HL-60 (cell line): ENCODE measurements at regions not wholly inside any gene's neighbourhood (a gene's known extent, or its start where the extent isn't known, plus 50 kb on each side); places are given as distances from the start of the nearest gene placed in this dataset.

ENCODE experiments used
- GABPA ChIP-seq: IDR thresholded peaks from 2 replicates; pipeline ENCODE4 v1.6.1; 2012; ENCODE audit warnings: low read depth
- POLR2AphosphoS5 ChIP-seq: IDR thresholded peaks from 2 replicates; pipeline ENCODE4 v1.6.1; 2012; ENCODE audit warnings: low read depth
- TF ChIP-seq, protein P1 (sequence below): IDR thresholded peaks from one replicate; pipeline ENCODE4 v1.5.1; 2011; ENCODE audit warnings: low read length, control low read depth, inconsistent platforms; ENCODE audit not compliant: insufficient read depth
- TF ChIP-seq, protein P2 (sequence below): IDR thresholded peaks from 2 replicates; pipeline ENCODE4 v1.6.1; 2012; ENCODE audit warnings: low read depth; ENCODE audit not compliant: insufficient replicate concordance

DNA sequence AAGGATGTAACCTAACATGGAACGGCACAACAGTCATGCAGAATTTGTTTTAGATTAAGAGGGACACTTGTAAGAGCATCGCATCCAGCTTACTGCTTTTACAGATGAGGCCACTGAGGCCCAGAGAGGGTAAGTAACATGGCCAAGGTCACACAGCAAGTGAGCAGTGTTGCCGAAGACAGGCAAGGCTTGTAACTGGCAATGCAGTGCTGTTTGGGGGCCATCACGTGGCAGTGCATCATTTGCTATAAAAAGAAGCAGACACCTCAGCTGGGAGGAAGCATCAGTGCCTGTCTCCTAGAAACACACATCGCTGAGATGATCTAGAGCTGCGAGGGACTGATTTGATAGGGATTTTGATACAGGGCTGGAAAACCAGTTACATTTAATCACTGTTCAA lies 108.2 kb upstream of the PROK2 start:
- TF ChIP-seq, protein P1, sequence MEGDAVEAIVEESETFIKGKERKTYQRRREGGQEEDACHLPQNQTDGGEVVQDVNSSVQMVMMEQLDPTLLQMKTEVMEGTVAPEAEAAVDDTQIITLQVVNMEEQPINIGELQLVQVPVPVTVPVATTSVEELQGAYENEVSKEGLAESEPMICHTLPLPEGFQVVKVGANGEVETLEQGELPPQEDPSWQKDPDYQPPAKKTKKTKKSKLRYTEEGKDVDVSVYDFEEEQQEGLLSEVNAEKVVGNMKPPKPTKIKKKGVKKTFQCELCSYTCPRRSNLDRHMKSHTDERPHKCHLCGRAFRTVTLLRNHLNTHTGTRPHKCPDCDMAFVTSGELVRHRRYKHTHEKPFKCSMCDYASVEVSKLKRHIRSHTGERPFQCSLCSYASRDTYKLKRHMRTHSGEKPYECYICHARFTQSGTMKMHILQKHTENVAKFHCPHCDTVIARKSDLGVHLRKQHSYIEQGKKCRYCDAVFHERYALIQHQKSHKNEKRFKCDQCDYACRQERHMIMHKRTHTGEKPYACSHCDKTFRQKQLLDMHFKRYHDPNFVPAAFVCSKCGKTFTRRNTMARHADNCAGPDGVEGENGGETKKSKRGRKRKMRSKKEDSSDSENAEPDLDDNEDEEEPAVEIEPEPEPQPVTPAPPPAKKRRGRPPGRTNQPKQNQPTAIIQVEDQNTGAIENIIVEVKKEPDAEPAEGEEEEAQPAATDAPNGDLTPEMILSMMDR = no peak
- TF ChIP-seq POLR2AphosphoS5 = no peak
- TF ChIP-seq, protein P2, sequence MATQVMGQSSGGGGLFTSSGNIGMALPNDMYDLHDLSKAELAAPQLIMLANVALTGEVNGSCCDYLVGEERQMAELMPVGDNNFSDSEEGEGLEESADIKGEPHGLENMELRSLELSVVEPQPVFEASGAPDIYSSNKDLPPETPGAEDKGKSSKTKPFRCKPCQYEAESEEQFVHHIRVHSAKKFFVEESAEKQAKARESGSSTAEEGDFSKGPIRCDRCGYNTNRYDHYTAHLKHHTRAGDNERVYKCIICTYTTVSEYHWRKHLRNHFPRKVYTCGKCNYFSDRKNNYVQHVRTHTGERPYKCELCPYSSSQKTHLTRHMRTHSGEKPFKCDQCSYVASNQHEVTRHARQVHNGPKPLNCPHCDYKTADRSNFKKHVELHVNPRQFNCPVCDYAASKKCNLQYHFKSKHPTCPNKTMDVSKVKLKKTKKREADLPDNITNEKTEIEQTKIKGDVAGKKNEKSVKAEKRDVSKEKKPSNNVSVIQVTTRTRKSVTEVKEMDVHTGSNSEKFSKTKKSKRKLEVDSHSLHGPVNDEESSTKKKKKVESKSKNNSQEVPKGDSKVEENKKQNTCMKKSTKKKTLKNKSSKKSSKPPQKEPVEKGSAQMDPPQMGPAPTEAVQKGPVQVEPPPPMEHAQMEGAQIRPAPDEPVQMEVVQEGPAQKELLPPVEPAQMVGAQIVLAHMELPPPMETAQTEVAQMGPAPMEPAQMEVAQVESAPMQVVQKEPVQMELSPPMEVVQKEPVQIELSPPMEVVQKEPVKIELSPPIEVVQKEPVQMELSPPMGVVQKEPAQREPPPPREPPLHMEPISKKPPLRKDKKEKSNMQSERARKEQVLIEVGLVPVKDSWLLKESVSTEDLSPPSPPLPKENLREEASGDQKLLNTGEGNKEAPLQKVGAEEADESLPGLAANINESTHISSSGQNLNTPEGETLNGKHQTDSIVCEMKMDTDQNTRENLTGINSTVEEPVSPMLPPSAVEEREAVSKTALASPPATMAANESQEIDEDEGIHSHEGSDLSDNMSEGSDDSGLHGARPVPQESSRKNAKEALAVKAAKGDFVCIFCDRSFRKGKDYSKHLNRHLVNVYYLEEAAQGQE = no peak
- TF ChIP-seq GABPA = no peak
